22Rv1 (cell line): ENCODE measurements at regions not wholly inside any gene's neighbourhood (a gene's known extent, or its start where the extent isn't known, plus 50 kb on each side); places are given as distances from the start of the nearest gene placed in this dataset.

Experiments used
- ZFX ChIP-seq: fragments of 450-650 bp; IDR thresholded peaks from 2 replicates; pipeline ENCODE4 v1.6.1; 2017; ENCODE audit warnings: antibody characterized with exemption, borderline replicate concordance
- TF ChIP-seq, protein P1 (sequence below): fragments of 450-650 bp; IDR thresholded peaks from 2 replicates; pipeline ENCODE4 v1.5.1; 2017; ENCODE audit warnings: mild to moderate bottlenecking

DNA sequence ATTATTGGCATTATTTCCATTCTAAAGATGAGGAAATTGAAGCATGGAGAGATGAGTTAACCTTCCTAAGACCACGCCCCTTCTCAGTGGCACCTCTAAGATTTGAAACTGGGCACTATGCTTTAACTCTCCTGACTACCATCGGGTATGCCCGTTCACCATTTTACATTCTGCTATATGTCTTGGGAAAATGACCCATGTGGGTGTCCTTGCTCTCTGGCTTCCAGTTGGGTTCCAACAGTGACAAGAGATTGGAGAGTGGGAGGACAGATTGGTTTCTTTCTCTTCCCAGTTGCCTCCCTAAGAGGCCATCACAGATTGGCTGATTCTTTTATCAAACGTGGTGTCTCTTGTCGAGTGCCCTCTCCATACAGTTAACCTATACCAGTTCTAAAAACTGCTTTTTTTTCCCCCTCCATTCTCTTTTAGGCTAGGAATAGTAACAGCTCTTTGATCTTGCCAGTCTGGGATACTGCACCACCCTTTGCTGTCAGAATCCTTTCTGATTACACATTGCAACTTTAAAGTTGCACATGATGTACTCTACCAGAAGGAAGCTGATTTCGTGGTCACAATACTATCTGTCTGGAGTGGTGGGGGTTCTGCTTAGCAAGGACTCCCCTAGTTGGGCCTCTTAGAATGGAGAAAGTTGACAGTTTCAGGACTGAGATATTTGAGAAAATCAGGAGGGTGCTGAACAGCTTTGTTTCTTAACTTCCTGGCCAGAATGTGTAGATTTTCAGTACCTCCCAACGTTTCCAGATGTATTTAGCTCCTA lies 88.0 kb upstream of the ELOVL5 start:
- TF ChIP-seq, protein P1, sequence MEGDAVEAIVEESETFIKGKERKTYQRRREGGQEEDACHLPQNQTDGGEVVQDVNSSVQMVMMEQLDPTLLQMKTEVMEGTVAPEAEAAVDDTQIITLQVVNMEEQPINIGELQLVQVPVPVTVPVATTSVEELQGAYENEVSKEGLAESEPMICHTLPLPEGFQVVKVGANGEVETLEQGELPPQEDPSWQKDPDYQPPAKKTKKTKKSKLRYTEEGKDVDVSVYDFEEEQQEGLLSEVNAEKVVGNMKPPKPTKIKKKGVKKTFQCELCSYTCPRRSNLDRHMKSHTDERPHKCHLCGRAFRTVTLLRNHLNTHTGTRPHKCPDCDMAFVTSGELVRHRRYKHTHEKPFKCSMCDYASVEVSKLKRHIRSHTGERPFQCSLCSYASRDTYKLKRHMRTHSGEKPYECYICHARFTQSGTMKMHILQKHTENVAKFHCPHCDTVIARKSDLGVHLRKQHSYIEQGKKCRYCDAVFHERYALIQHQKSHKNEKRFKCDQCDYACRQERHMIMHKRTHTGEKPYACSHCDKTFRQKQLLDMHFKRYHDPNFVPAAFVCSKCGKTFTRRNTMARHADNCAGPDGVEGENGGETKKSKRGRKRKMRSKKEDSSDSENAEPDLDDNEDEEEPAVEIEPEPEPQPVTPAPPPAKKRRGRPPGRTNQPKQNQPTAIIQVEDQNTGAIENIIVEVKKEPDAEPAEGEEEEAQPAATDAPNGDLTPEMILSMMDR, result no peak
- no peak for TF ChIP-seq ZFX
